OCI-LY3 (cell line): ENCODE measurements at regions not wholly inside any gene's neighbourhood (a gene's known extent, or its start where the extent isn't known, plus 50 kb on each side); places are given as distances from the start of the nearest gene placed in this dataset.

Experiments used
- CTCF ChIP-seq: fragments of 200-600, 300-600 bp; sonication (generic); IDR thresholded peaks from 2 replicates; pipeline ENCODE4 v1.5.1; 2014; ENCODE audit warnings: antibody characterized with exemption, low read length, low read depth
- EZH2phosphoT487 ChIP-seq: fragments of 200-600 bp; shearing (Covaris generic); IDR thresholded peaks from 2 replicates; pipeline ENCODE4 v1.6.1; 2018; ENCODE audit warnings: antibody characterized with exemption, mixed run types, low read depth

DNA sequence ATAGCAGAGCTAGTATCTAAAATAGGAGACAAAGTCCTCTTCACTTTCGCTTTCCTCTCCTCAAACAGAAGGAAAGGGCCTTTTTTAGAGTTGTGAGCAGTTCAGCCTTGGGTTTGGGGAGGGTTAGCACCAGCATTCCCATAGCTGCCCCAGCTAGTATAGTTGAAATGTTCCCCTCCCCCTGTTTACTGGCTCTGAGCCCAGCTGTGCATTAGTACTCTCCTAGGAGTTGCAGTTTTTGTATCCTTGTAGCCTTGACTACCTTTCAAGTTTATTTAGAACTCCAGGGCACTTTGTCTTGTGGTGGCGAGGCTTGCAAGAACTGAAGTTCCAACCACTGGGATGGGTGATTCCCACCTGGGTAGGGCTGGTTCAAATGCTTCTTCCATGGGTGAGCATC lies 245.1 kb upstream of the NAALADL2 start:
- TF ChIP-seq CTCF (no peak), EZH2phosphoT487 (no peak)
